ENCODE measurements at regions not wholly inside any gene's neighbourhood (a gene's known extent, or its start where the extent isn't known, plus 50 kb on each side); places are given as distances from the start of the nearest gene placed in this dataset.

DNA sequence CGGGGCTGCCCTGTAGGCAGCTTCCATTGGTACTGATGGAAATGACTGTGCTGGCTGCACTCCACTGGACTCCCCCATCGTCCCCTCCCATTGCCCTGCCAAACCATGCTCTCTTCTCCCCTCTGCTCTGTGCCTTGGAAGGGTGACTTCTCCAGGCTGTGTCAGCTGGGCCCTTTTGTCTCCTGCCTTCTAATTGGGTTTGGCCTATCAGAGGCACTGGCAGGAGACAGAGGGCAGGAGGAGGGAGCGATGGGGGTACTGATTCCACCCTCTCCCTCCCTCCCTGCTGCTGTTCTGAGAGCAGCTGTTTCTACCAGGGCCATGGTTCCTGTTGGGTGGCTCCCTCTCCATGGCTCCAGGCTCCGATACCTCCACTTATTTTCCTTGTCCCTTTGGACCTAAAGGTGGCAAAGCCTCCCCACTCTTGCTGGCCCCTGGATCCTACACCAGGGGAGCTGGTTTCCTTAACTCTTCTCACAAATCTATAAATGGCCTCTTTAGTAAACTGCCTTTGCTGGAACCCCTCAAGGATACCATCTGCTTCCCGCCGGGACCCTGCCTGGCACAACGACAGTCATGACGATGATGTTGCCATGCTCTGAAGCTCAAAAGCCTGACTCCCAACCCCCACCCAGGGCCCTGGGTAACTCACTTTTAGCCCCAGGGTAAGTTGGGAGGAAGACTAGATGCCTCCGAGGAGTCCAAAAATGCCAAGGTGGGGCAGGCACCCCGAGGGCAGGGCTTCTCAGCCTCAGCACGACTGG, 123.8 kb upstream of the RPL38 start:
- TF ChIP-seq POLR2AphosphoS5 (IDR thresholded peaks at IDR 0.05; ENCODE audit: borderline replicate concordance, low read depth, low read length) = no peak
- no peak for TF ChIP-seq EZH2 (IDR thresholded peaks at IDR 0.05)

Data from SK-N-MC (cell line).